Endothelial cell of umbilical vein (primary cell): ENCODE measurements at regions not wholly inside any gene's neighbourhood (a gene's known extent, or its start where the extent isn't known, plus 50 kb on each side); places are given as distances from the start of the nearest gene placed in this dataset.

Source experiments
- CTCF ChIP-seq, 2 donors: IDR thresholded peaks; 1 replicate in 1 of 2; 2 replicates in 1 of 2; pipeline ENCODE4 v1.5.1; 2011; ENCODE audit warnings: low read length in 2 of 2, mild to moderate bottlenecking in 2 of 2, moderate library complexity in 2 of 2, control low read depth in 1 of 2, inconsistent platforms in 1 of 2, low read depth in 1 of 2; ENCODE audit not compliant: insufficient read depth in 1 of 2; ENCODE audit errors: extremely low read depth in 1 of 2
- EZH2 ChIP-seq: IDR thresholded peaks from 2 replicates; pipeline ENCODE4 v1.6.1; 2012; ENCODE audit warnings: borderline replicate concordance, low read depth, mild to moderate bottlenecking, moderate library complexity, low read length, inconsistent platforms; ENCODE audit not compliant: severe bottlenecking
- MAX ChIP-seq: IDR thresholded peaks from 2 replicates; pipeline ENCODE4 v1.6.1; 2011; ENCODE audit not compliant: insufficient read depth, insufficient read length
- POLR2A ChIP-seq: IDR thresholded peaks from 2 replicates; pipeline ENCODE4 v1.6.1; 2012; ENCODE audit warnings: low read depth, mild to moderate bottlenecking, control low read depth, low read length
- POLR2AphosphoS5 ChIP-seq: IDR thresholded peaks from 2 replicates; pipeline ENCODE4 v1.6.1; 2012; ENCODE audit warnings: low read depth, mild to moderate bottlenecking, control low read depth, low read length, moderate library complexity; ENCODE audit not compliant: insufficient read depth

DNA sequence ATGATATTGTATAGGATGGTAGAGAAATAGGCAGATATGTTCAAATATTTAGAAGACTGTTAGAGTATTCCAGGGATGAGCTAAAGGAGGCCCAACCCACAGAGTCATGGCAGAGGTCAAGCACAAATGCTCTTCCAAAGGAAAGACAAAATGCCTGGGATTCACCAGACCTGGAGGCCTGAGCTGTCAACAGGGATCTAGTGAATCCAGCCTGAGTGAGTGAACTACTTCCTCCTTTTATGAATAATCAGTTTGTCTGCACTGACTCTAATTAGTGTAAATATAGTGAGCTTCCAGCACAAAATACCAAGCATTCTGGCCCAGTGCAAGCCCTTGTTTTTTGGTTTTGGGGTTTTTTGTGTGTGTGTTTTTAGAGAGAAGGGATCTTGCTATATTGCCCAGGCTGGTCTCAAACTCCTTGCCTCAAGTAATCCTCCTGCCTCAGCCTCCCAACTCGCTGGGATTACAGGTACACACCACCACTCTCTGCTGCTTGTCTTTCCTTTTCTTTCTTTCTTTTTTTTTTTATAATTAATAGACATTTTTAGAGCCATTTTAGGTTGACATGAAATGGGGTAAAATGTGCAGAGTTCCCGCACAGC is 244.4 kb downstream of the SKIDA1 start:
- TF ChIP-seq CTCF (IDR thresholded peaks at IDR 0.05; ENCODE audit: extremely low read depth in 1 of 2, insufficient read depth in 1 of 2, low read depth in 1 of 2, low read length in 2 of 2) (no peak), POLR2A (no peak), EZH2 (no peak), MAX (no peak), POLR2AphosphoS5 (no peak)
